Transverse colon (tissue), 4 donors: ENCODE measurements at regions not wholly inside any gene's neighbourhood (a gene's known extent, or its start where the extent isn't known, plus 50 kb on each side); places are given as distances from the start of the nearest gene placed in this dataset.

Source experiments
- POLR2A ChIP-seq: fragments of 450-650 bp; IDR thresholded peaks from one replicate; pipeline ENCODE4 v1.6.1; 2016; ENCODE audit warnings: antibody characterized with exemption, mild to moderate bottlenecking, moderate library complexity
- POLR2AphosphoS5 ChIP-seq, 3 donors: sonication (generic); formaldehyde crosslinking; IDR thresholded peaks; one replicate each; pipeline ENCODE4 v1.6.1; 2016; ENCODE audit warnings: antibody characterized with exemption in 3 of 3
- TF ChIP-seq, protein P1 (sequence below), 5 experiments: fragments of 200-600 bp in 3 of 5; fragments of 450-650 bp in 2 of 5; sonication (generic) in 3 of 5; IDR thresholded peaks; 1 replicate in 2 of 5; 2 replicates in 3 of 5; pipeline ENCODE4 v1.5.1; 2016 to 2017; ENCODE audit warnings: antibody characterized with exemption in 5 of 5, inconsistent platforms in 3 of 5, mild to moderate bottlenecking in 2 of 5, moderate library complexity in 1 of 5

DNA sequence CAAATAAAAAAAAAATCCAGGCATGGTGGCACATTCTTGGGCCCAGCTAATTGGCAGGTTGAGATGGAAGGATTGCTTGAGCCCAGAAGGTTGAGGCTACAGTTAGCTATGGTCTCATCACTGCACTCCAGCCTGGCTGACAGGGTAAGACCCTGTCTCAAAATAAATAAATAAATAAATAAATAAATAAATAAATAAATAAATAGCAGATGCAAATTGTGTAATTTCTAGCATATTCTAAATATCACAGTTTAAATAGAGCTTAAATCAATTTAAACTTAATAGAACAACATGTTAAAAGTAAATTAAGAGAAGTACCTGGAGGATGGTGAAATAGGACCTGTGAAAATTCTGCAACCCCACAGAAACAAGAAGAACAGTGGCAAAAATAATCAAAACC lies 290.5 kb downstream of the TFEC start:
- TF ChIP-seq, protein P1, sequence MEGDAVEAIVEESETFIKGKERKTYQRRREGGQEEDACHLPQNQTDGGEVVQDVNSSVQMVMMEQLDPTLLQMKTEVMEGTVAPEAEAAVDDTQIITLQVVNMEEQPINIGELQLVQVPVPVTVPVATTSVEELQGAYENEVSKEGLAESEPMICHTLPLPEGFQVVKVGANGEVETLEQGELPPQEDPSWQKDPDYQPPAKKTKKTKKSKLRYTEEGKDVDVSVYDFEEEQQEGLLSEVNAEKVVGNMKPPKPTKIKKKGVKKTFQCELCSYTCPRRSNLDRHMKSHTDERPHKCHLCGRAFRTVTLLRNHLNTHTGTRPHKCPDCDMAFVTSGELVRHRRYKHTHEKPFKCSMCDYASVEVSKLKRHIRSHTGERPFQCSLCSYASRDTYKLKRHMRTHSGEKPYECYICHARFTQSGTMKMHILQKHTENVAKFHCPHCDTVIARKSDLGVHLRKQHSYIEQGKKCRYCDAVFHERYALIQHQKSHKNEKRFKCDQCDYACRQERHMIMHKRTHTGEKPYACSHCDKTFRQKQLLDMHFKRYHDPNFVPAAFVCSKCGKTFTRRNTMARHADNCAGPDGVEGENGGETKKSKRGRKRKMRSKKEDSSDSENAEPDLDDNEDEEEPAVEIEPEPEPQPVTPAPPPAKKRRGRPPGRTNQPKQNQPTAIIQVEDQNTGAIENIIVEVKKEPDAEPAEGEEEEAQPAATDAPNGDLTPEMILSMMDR (IDR thresholded peaks at IDR 0.05): no peak
- TF ChIP-seq POLR2A (no peak), POLR2AphosphoS5 (IDR thresholded peaks at IDR 0.05) (no peak)
